ENCODE measurements at regions not wholly inside any gene's neighbourhood (a gene's known extent, or its start where the extent isn't known, plus 50 kb on each side); places are given as distances from the start of the nearest gene placed in this dataset.

GRCh38 chr6:67237277-67237676, 1397.8 kb upstream of the ADGRB3 start:
- TF ChIP-seq, protein P1, sequence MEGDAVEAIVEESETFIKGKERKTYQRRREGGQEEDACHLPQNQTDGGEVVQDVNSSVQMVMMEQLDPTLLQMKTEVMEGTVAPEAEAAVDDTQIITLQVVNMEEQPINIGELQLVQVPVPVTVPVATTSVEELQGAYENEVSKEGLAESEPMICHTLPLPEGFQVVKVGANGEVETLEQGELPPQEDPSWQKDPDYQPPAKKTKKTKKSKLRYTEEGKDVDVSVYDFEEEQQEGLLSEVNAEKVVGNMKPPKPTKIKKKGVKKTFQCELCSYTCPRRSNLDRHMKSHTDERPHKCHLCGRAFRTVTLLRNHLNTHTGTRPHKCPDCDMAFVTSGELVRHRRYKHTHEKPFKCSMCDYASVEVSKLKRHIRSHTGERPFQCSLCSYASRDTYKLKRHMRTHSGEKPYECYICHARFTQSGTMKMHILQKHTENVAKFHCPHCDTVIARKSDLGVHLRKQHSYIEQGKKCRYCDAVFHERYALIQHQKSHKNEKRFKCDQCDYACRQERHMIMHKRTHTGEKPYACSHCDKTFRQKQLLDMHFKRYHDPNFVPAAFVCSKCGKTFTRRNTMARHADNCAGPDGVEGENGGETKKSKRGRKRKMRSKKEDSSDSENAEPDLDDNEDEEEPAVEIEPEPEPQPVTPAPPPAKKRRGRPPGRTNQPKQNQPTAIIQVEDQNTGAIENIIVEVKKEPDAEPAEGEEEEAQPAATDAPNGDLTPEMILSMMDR (IDR thresholded peaks at IDR 0.05): no peak

DNA sequence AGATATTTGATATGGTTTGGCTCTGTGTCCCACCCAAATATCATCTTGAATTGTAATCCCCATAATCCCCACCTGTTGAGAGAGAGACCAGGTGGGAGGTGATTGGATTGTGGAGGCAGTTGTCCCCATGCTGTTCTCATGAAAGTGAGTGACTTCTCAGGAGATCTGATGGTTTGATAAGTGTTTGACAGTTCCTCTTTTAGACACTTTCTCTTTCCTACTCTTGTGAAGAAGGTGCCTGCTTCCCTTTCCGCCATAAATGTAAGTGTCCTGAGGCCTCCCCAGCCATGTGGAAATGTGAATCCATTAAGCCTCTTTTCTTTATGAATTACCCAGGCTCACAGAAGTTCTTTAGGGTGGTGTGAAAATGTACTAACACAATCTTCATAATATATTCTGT, 1404.0 kb upstream of the ADGRB3 start:
- TF ChIP-seq, protein P1 (IDR thresholded peaks at IDR 0.05): no peak

GRCh38 chr6:67224989-67225388, 1410.1 kb upstream of the ADGRB3 start:
- TF ChIP-seq, protein P1 (IDR thresholded peaks at IDR 0.05): no peak

DNA sequence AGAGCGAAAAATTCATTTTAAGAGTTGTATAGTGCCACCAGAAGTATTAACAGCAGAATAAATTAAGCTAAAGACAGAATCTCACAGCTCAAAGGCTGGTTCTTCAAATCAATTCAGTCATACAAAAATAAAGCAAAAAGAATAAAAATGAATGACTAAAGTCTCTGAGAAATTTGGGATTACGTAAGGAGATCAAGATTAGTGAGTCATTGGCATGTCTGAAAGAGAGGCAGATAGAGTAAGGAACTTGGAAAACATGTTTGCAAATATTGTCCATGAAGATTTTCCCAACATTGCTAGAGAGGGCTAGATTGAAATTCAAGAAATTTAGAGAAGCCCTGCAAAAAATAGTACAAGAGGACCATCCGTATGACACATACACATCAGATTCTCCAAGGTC, 1413.9 kb upstream of the ADGRB3 start:
- TF ChIP-seq, protein P1 (IDR thresholded peaks at IDR 0.05): no peak

DNA sequence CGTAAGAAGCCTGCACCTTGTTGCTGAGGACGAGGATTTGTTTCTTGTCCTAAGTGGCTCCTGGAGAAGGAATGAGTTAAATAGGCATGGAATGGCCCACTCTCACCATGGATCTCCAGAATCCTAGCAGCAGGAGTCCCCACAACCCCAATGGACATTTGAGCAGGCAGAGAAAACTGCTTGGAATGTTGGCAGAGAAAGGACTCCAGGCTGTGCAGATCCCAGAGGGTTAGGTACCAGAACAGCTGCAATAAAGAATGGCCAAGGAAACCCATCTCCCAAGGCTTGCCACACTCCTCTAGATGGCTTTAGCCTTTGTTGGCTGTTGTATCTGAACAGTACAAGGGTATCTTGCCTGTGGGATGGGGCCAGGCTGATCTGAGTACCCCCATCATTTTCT, 1415.7 kb upstream of the ADGRB3 start:
- TF ChIP-seq, protein P1 (IDR thresholded peaks at IDR 0.05): no peak

GRCh38 chr6:67212584-67212983, 1422.5 kb upstream of the ADGRB3 start:
- TF ChIP-seq, protein P1 (IDR thresholded peaks at IDR 0.05): no peak

- TF ChIP-seq, protein P1 (IDR thresholded peaks at IDR 0.05): no peak
Measured at GRCh38 chr6:67210450-67210849, 1424.6 kb upstream of the ADGRB3 start.

DNA sequence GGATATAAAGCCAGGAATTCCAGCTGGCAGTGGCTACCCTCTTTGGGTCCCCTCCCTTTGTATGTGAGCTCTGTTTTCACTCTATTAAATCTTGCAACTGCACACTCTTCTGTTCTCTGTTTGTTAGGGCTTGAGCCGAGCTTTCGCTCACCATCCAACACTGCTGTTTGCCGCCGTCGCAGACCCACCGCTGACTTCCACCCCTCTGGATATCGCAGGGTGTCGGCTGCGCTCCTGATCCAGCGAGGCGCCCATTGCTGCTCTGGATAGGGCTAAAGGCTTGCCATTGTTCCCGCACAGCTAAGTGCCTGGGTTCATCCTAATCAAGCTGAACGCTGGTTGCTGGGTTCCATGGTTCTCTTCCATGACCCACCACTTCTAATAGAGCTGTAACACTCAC, 1433.5 kb upstream of the ADGRB3 start:
- TF ChIP-seq, protein P1 (IDR thresholded peaks at IDR 0.05): no peak

Data from LNCAP (cell line).